Osteoblast (primary cell): ENCODE measurements at regions not wholly inside any gene's neighbourhood (a gene's known extent, or its start where the extent isn't known, plus 50 kb on each side); places are given as distances from the start of the nearest gene placed in this dataset.

Experiments
- DNase-seq: peaks from one replicate; pipeline ENCODE4 v3.0.0; 2011; ENCODE audit warnings: low spot score, mixed read lengths; ENCODE audit not compliant: insufficient read length; ENCODE audit errors: missing footprints
- H2AFZ ChIP-seq: 2 replicates; pipeline ENCODE4 v1.6.0; 2011; ENCODE audit warnings: mild to moderate bottlenecking, low read length
- H3K27ac ChIP-seq: 2 replicates; pipeline ENCODE4 v1.5.1; 2011; ENCODE audit warnings: mild to moderate bottlenecking, low read depth, low read length, moderate library complexity
- H3K27me3 ChIP-seq: 2 replicates; pipeline ENCODE4 v1.6.0; 2012; ENCODE audit warnings: mild to moderate bottlenecking, control low read depth, inconsistent platforms, low read length, moderate library complexity; ENCODE audit not compliant: insufficient read depth
- H3K36me3 ChIP-seq: 2 replicates; pipeline ENCODE4 v1.5.1; 2011; ENCODE audit warnings: mild to moderate bottlenecking, low read length, control low read depth, moderate library complexity; ENCODE audit not compliant: insufficient read depth
- H3K4me1 ChIP-seq: 2 replicates; pipeline ENCODE4 v1.5.1; 2011; ENCODE audit warnings: mild to moderate bottlenecking, low read length, control low read depth, moderate library complexity; ENCODE audit not compliant: insufficient read depth
- H3K4me2 ChIP-seq: 2 replicates; pipeline ENCODE4 v1.6.0; 2011; ENCODE audit warnings: mild to moderate bottlenecking, low read length; ENCODE audit not compliant: insufficient read depth
- H3K4me3 ChIP-seq: fragments of 200-600 bp; sonication (generic); 3 replicates; pipeline ENCODE4 v1.5.1; 2012; ENCODE audit warnings: mild to moderate bottlenecking, low read length, inconsistent platforms; ENCODE audit not compliant: insufficient read depth
- H3K79me2 ChIP-seq: 2 replicates; pipeline ENCODE4 v1.6.0; 2012; ENCODE audit warnings: mild to moderate bottlenecking, low read length, control low read depth, inconsistent platforms; ENCODE audit not compliant: insufficient read depth
- H3K9me3 ChIP-seq: 2 replicates; pipeline ENCODE4 v1.5.1; 2011; ENCODE audit warnings: low read depth, low read length, control low read depth
- H4K20me1 ChIP-seq: 2 replicates; pipeline ENCODE4 v1.6.0; 2012; ENCODE audit warnings: mild to moderate bottlenecking, low read length, control low read depth; ENCODE audit not compliant: insufficient read depth
- TF ChIP-seq, protein P1 (sequence below): IDR thresholded peaks from 2 replicates; pipeline ENCODE4 v1.5.1; 2011; ENCODE audit warnings: mild to moderate bottlenecking, low read depth, low read length, moderate library complexity; ENCODE audit errors: extremely low read depth

DNA sequence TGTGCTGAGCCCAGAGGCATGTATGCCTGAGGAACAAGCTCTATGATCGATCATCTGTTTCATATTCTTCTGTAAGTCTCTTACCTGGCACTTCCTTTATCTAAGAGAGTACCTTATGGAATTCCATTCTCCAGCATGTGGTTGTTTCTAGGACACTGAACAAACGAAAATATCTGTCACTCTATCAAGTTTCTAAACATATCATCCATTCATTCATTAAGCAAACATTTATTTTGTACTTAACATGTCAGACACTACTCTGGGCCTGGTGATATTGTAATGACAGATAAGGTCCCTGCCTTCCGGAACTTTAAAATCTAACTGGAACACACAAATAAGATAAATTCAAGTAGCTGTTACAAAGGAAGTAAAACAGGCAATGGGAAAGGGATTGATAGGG lies 477.1 kb downstream of the IGSF11 start:
- Histone ChIP-seq H3K27me3 (no peaks in the 10 kb centered on the region), H2AFZ (no peak overlapping the region), H3K4me1 (no peaks in the 10 kb centered on the region), H3K27ac (no peak overlapping the region), H3K36me3 (no peaks in the 10 kb centered on the region), H3K79me2 (no peaks in the 10 kb centered on the region), H3K4me2 (no peak overlapping the region), H3K4me3 (no peak overlapping the region), H4K20me1 (no peaks in the 10 kb centered on the region), H3K9me3 (peaks cover 3% of the 10 kb centered on the region)
- TF ChIP-seq, protein P1, sequence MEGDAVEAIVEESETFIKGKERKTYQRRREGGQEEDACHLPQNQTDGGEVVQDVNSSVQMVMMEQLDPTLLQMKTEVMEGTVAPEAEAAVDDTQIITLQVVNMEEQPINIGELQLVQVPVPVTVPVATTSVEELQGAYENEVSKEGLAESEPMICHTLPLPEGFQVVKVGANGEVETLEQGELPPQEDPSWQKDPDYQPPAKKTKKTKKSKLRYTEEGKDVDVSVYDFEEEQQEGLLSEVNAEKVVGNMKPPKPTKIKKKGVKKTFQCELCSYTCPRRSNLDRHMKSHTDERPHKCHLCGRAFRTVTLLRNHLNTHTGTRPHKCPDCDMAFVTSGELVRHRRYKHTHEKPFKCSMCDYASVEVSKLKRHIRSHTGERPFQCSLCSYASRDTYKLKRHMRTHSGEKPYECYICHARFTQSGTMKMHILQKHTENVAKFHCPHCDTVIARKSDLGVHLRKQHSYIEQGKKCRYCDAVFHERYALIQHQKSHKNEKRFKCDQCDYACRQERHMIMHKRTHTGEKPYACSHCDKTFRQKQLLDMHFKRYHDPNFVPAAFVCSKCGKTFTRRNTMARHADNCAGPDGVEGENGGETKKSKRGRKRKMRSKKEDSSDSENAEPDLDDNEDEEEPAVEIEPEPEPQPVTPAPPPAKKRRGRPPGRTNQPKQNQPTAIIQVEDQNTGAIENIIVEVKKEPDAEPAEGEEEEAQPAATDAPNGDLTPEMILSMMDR: no peak
- DNase-seq: no peak

DNA sequence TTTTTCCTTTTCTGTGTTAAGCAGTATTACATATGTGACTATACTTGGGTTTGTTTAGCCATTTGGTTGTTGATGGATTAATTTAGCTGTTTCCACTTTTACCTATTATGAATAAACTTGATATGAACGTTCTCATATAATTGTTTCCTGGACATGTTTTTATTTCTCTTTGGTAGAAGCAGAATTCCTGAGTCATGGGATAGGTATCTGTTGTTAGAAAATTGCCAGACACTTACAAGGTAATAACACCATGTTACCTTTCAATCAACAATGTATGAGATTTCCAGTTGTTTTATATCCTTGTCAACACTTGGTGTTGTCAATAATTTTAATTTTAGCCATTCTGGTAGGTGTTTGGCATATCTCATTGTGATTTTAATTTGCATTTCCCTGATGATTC lies 475.4 kb downstream of the IGSF11 start:
- no peak overlapping the region for H3K27ac ChIP-seq
- H3K79me2 ChIP-seq: no peaks in the 10 kb centered on the region
- H3K36me3 ChIP-seq: no peaks in the 10 kb centered on the region
- no peaks in the 10 kb centered on the region for H3K4me1 ChIP-seq
- TF ChIP-seq, protein P1: no peak
- H3K4me2 ChIP-seq: no peak overlapping the region
- H2AFZ ChIP-seq: no peak overlapping the region
- no peaks in the 10 kb centered on the region for H3K27me3 ChIP-seq
- no peak for DNase-seq
- no peak overlapping the region for H3K4me3 ChIP-seq
- H3K9me3 ChIP-seq: peaks cover 6% of the 10 kb centered on the region
- no peaks in the 10 kb centered on the region for H4K20me1 ChIP-seq

DNA sequence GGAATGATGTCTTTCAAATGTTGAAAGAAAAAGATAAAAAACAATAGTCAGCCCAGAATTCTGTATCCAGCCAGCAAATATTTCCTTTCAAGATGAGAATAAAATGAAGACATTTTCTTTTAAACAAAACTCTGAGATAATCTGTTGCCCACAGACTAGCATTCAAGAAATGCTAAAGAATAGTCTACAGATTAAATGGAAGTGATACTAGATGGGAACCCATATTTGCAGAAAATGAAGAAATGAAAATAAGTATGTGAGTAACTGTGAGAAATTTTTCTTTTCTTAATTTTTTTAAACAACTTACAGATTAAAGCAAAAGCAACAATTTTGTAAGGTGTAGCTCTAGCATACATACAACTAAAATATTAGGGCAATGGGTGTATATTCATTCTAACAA lies 469.8 kb downstream of the IGSF11 start:
- Histone ChIP-seq H3K79me2 (no peaks in the 10 kb centered on the region), H3K4me2 (no peak overlapping the region), H3K9me3 (peaks cover 3% of the 10 kb centered on the region), H3K36me3 (no peaks in the 10 kb centered on the region), H3K27me3 (no peaks in the 10 kb centered on the region), H2AFZ (no peak overlapping the region), H3K27ac (no peak overlapping the region), H4K20me1 (no peaks in the 10 kb centered on the region), H3K4me3 (no peak overlapping the region), H3K4me1 (no peaks in the 10 kb centered on the region)
- TF ChIP-seq, protein P1: no peak
- DNase-seq: no peak

DNA sequence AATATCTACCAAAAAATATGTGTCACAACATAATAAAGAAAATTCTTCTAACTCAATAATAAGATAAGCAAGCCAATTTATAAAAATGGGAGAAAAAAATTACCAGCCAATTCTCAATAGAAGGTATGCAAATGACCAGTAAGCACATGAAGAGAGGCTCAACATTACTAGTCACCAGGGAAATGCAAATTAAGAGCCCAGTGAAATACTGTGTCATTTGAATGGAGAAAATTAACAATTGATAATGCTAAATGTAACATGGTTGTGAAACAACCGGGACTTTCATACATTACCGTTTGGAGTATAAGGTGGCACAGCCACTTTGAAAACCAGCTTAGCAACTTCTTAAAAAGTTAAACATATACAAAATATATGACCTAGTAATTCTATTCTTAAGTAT lies 460.7 kb downstream of the IGSF11 start:
- TF ChIP-seq, protein P1: no peak
- Histone ChIP-seq H3K4me1 (no peaks in the 10 kb centered on the region), H3K4me3 (no peak overlapping the region), H3K27me3 (no peaks in the 10 kb centered on the region), H3K79me2 (no peaks in the 10 kb centered on the region), H4K20me1 (no peaks in the 10 kb centered on the region), H2AFZ (no peak overlapping the region), H3K36me3 (no peaks in the 10 kb centered on the region), H3K9me3 (no peaks in the 10 kb centered on the region), H3K27ac (no peak overlapping the region), H3K4me2 (no peak overlapping the region)
- DNase-seq: no peak
